ENCODE measurements at regions not wholly inside any gene's neighbourhood (a gene's known extent, or its start where the extent isn't known, plus 50 kb on each side); places are given as distances from the start of the nearest gene placed in this dataset.

DNA sequence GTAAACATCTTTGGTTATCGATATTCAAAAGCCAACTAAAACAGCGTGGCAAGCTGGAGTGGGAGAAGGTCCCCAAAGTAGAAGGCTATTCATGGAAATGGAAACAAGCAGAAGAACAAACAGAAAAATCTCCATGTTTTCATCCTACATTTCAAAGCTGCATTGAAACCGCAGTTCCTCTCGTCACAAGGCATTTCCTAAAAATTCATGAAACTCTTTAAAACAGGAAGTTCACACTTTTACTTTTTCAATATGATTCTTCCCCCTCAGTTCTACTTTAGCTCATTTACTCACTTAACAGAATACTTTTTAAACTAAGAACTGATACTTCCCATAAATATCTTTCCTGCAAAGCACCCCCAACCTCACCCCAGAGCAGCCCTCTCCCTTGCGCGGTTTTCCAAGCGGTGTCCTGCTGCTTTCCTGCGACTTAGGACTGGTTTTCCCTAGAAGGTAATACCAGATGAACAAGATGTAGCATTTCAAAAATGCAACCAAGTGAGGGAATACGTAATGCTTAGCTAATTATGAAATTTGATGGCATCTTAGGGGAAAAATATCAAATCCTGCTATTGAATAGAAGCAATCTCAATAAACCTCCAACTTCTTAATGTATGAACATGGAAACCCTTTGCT lies 228.3 kb upstream of the PKN2 start:
- H3K4me2 ChIP-seq (ENCODE audit: insufficient read depth, low read length, poor library complexity, severe bottlenecking), result no peak overlapping the region
- H3K27ac ChIP-seq (replicated peaks; ENCODE audit: low read length), result no peak overlapping the region
- no peak overlapping the region for H4K91ac ChIP-seq (ENCODE audit: low read depth, low read length, poor library complexity)
- no peak overlapping the region for H3K9ac ChIP-seq (ENCODE audit: low read depth, low read length, poor library complexity)
- no peak overlapping the region for H2BK5ac ChIP-seq (ENCODE audit: low read length)
- no peak overlapping the region for H3K4me3 ChIP-seq (ENCODE audit: low read length in 2 of 2)
- no peak overlapping the region for H4K8ac ChIP-seq (ENCODE audit: low read depth, low read length)
- DNase-seq (ENCODE audit: low spot score), result no peak
- H3K27me3 ChIP-seq (ENCODE audit: control insufficient read depth in 3 of 3, insufficient read depth in 3 of 3, low read depth in 1 of 3, low read length in 3 of 3), result peaks cover 0 to 24% (median 3%) of the 10 kb centered on the region in 3 experiments
- peak overlapping the region; percentile 3 for H2AFZ ChIP-seq (ENCODE audit: low read length)
- no peak overlapping the region for H3K18ac ChIP-seq (ENCODE audit: low read length)
- H3K14ac ChIP-seq (ENCODE audit: low read length), result no peak overlapping the region
- H3K36me3 ChIP-seq (replicated peaks in 1 of 2; ENCODE audit: control insufficient read depth in 2 of 2, insufficient read depth in 2 of 2, low read length in 2 of 2), result peaks cover 0 to 4% of the 10 kb centered on the region in 2 donors
- H2BK12ac ChIP-seq (ENCODE audit: low read length), result no peak overlapping the region
- H3K79me1 ChIP-seq (ENCODE audit: low read depth, low read length), result no peaks in the 10 kb centered on the region
- no peak overlapping the region for H3K23ac ChIP-seq (ENCODE audit: low read depth, low read length, poor library complexity)
- no peak overlapping the region for H2AK5ac ChIP-seq (ENCODE audit: low read depth, low read length)
- H2BK15ac ChIP-seq (ENCODE audit: low read length), result no peak overlapping the region
- no peak overlapping the region for H3K4ac ChIP-seq (ENCODE audit: low read length)
- no peak overlapping the region for H2BK120ac ChIP-seq (ENCODE audit: low read depth, low read length)
- H3K4me1 ChIP-seq (ENCODE audit: control insufficient read depth in 2 of 2, insufficient read depth in 1 of 2, low read depth in 1 of 2, low read length in 2 of 2), result peaks cover 0 to 3% of the 10 kb centered on the region in 2 donors
- H3K9me3 ChIP-seq (replicated peaks in 1 of 2; ENCODE audit: control insufficient read depth in 2 of 2, insufficient read depth in 1 of 2, low read depth in 1 of 2, low read length in 2 of 2), result peaks cover 0 to 4% of the 10 kb centered on the region in 2 donors
- WGBS, 2 donors (ENCODE audit: extremely low coverage in 2 of 2, insufficient read length in 2 of 2, insufficient replicate concordance in 1 of 2), result no CpG with 5 or more reads among the region's 9 CpGs

DNA sequence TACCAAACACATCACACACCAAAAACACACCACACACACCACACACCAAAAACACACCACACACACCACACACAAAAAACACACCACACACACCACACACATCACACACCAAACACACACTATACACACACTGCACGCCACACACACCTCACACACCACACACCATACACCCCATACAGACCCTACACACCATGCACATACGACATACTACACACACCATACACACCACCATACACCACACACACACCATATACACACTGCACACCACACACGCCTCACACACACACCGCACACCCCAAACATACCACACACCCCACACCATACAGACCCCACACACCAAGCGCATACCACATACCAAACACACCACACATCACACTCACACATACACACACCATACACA lies 226.9 kb upstream of the PKN2 start:
- Histone ChIP-seq H3K9ac (ENCODE audit: low read depth, low read length, poor library complexity) (peak overlapping the region; percentile 63), H4K91ac (ENCODE audit: low read depth, low read length, poor library complexity) (no peak overlapping the region), H3K4me1 (ENCODE audit: control insufficient read depth in 2 of 2, insufficient read depth in 1 of 2, low read depth in 1 of 2, low read length in 2 of 2) (peaks cover 0 to 3% of the 10 kb centered on the region in 2 donors), H3K18ac (ENCODE audit: low read length) (peak overlapping the region; percentile 21), H2BK120ac (ENCODE audit: low read depth, low read length) (peak overlapping the region; percentile 9), H3K4me2 (ENCODE audit: insufficient read depth, low read length, poor library complexity, severe bottlenecking) (no peak overlapping the region), H3K14ac (ENCODE audit: low read length) (peak overlapping the region; percentile 75), H3K27ac (replicated peaks; ENCODE audit: low read length) (no peak overlapping the region), H3K36me3 (replicated peaks in 1 of 2; ENCODE audit: control insufficient read depth in 2 of 2, insufficient read depth in 2 of 2, low read length in 2 of 2) (peaks cover 0 to 4% of the 10 kb centered on the region in 2 donors), H3K79me1 (ENCODE audit: low read depth, low read length) (no peaks in the 10 kb centered on the region), H2AFZ (ENCODE audit: low read length) (no peak overlapping the region), H2BK15ac (ENCODE audit: low read length) (no peak overlapping the region), H2BK5ac (ENCODE audit: low read length) (no peak overlapping the region), H3K27me3 (ENCODE audit: control insufficient read depth in 3 of 3, insufficient read depth in 3 of 3, low read depth in 1 of 3, low read length in 3 of 3) (peaks cover 0 to 38% (median 3%) of the 10 kb centered on the region in 3 experiments), H3K4me3 (ENCODE audit: low read length in 2 of 2) (peak overlapping the region in 1 of 2 donors; percentile 69), H3K9me3 (replicated peaks in 1 of 2; ENCODE audit: control insufficient read depth in 2 of 2, insufficient read depth in 1 of 2, low read depth in 1 of 2, low read length in 2 of 2) (peaks cover 0 to 4% of the 10 kb centered on the region in 2 donors), H2BK12ac (ENCODE audit: low read length) (no peak overlapping the region), H4K8ac (ENCODE audit: low read depth, low read length) (no peak overlapping the region), H3K4ac (ENCODE audit: low read length) (no peak overlapping the region), H3K23ac (ENCODE audit: low read depth, low read length, poor library complexity) (peak overlapping the region; percentile 29), H2AK5ac (ENCODE audit: low read depth, low read length) (no peak overlapping the region)
- 100% methylated on average over 1 to 5 of the region's 5 CpGs for WGBS, 2 donors (ENCODE audit: extremely low coverage in 2 of 2, insufficient read length in 2 of 2, insufficient replicate concordance in 1 of 2)
- DNase-seq (ENCODE audit: low spot score), result no peak

DNA sequence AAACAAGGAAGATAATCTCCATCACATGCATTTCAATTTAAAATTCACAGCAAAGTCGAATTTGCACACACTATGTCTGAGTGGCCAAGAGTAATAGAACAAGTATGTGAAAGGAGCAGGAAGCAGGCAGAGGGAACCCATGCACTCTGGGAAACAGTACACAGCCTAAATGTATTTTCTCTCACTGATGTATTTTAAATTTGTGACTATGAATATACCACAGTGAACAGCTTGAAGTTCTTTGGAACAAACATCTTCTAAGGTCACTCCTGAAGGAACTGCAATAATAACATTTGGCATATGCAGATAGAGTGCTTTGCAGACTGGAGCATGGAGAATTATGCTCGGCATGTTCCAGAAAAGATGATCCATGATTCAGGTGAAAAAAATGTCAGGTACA lies 223.1 kb upstream of the PKN2 start:
- Histone ChIP-seq H3K27ac (replicated peaks; ENCODE audit: low read length) (no peak overlapping the region), H2BK5ac (ENCODE audit: low read length) (no peak overlapping the region), H3K4me3 (ENCODE audit: low read length in 2 of 2) (no peak overlapping the region), H2BK15ac (ENCODE audit: low read length) (no peak overlapping the region), H3K23ac (ENCODE audit: low read depth, low read length, poor library complexity) (no peak overlapping the region), H3K36me3 (replicated peaks in 1 of 2; ENCODE audit: control insufficient read depth in 2 of 2, insufficient read depth in 2 of 2, low read length in 2 of 2) (peaks cover 0 to 4% of the 10 kb centered on the region in 2 donors), H2AK5ac (ENCODE audit: low read depth, low read length) (no peak overlapping the region), H3K18ac (ENCODE audit: low read length) (no peak overlapping the region), H2AFZ (ENCODE audit: low read length) (no peak overlapping the region), H3K14ac (ENCODE audit: low read length) (no peak overlapping the region), H2BK12ac (ENCODE audit: low read length) (no peak overlapping the region), H3K4ac (ENCODE audit: low read length) (no peak overlapping the region), H4K91ac (ENCODE audit: low read depth, low read length, poor library complexity) (no peak overlapping the region), H3K79me1 (ENCODE audit: low read depth, low read length) (no peaks in the 10 kb centered on the region), H4K8ac (ENCODE audit: low read depth, low read length) (no peak overlapping the region), H3K9me3 (replicated peaks in 1 of 2; ENCODE audit: control insufficient read depth in 2 of 2, insufficient read depth in 1 of 2, low read depth in 1 of 2, low read length in 2 of 2) (peaks cover 0 to 4% of the 10 kb centered on the region in 2 donors), H3K4me2 (ENCODE audit: insufficient read depth, low read length, poor library complexity, severe bottlenecking) (no peak overlapping the region), H3K9ac (ENCODE audit: low read depth, low read length, poor library complexity) (no peak overlapping the region), H3K27me3 (ENCODE audit: control insufficient read depth in 3 of 3, insufficient read depth in 3 of 3, low read depth in 1 of 3, low read length in 3 of 3) (peaks cover 0 to 50% (median 3%) of the 10 kb centered on the region in 3 experiments), H3K4me1 (ENCODE audit: control insufficient read depth in 2 of 2, insufficient read depth in 1 of 2, low read depth in 1 of 2, low read length in 2 of 2) (peaks cover 3 to 4% of the 10 kb centered on the region in 2 donors), H2BK120ac (ENCODE audit: low read depth, low read length) (no peak overlapping the region)
- DNase-seq (ENCODE audit: low spot score), result no peak
- WGBS, 2 donors (ENCODE audit: extremely low coverage in 2 of 2, insufficient read length in 2 of 2, insufficient replicate concordance in 1 of 2), result no CpG with 5 or more reads among the region's 2 CpGs

DNA sequence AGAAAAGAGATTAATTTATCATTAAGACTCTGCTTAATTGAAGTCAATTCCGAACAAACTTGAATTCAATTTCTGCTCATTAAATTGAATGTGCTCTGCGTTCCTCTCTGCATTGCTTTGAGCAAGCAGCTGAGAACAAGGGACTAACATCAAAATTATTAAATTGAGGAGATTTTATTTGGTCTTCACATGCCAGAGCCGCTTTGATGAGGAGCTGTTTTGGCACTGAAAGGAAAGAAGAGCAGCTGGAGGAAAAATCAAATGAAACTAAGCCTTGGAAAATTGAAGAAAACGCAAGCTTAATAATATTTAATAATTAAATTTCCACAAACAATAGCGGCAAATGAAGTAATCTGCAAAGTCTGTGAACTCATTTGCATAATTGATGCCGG lies 222.0 kb upstream of the PKN2 start:
- no peak for DNase-seq (ENCODE audit: low spot score)
- Histone ChIP-seq H3K23ac (ENCODE audit: low read depth, low read length, poor library complexity) (no peak overlapping the region), H3K27ac (replicated peaks; ENCODE audit: low read length) (no peak overlapping the region), H4K91ac (ENCODE audit: low read depth, low read length, poor library complexity) (no peak overlapping the region), H2AK5ac (ENCODE audit: low read depth, low read length) (no peak overlapping the region), H3K79me1 (ENCODE audit: low read depth, low read length) (no peaks in the 10 kb centered on the region), H2BK120ac (ENCODE audit: low read depth, low read length) (no peak overlapping the region), H3K9me3 (replicated peaks in 1 of 2; ENCODE audit: control insufficient read depth in 2 of 2, insufficient read depth in 1 of 2, low read depth in 1 of 2, low read length in 2 of 2) (peaks cover 0 to 5% of the 10 kb centered on the region in 2 donors), H2AFZ (ENCODE audit: low read length) (peak overlapping the region; percentile 98), H3K4me1 (ENCODE audit: control insufficient read depth in 2 of 2, insufficient read depth in 1 of 2, low read depth in 1 of 2, low read length in 2 of 2) (peaks cover 3 to 4% of the 10 kb centered on the region in 2 donors), H3K36me3 (replicated peaks in 1 of 2; ENCODE audit: control insufficient read depth in 2 of 2, insufficient read depth in 2 of 2, low read length in 2 of 2) (peaks cover 0 to 3% of the 10 kb centered on the region in 2 donors), H3K14ac (ENCODE audit: low read length) (no peak overlapping the region), H3K4ac (ENCODE audit: low read length) (no peak overlapping the region), H2BK5ac (ENCODE audit: low read length) (no peak overlapping the region), H3K9ac (ENCODE audit: low read depth, low read length, poor library complexity) (no peak overlapping the region), H4K8ac (ENCODE audit: low read depth, low read length) (no peak overlapping the region), H3K4me3 (ENCODE audit: low read length in 2 of 2) (peak overlapping the region in 1 of 2 donors; percentile 46), H2BK15ac (ENCODE audit: low read length) (no peak overlapping the region), H2BK12ac (ENCODE audit: low read length) (no peak overlapping the region), H3K27me3 (ENCODE audit: control insufficient read depth in 3 of 3, insufficient read depth in 3 of 3, low read depth in 1 of 3, low read length in 3 of 3) (peaks cover 0 to 50% (median 3%) of the 10 kb centered on the region in 3 experiments), H3K4me2 (ENCODE audit: insufficient read depth, low read length, poor library complexity, severe bottlenecking) (peak overlapping the region; percentile 78), H3K18ac (ENCODE audit: low read length) (no peak overlapping the region)
- WGBS, 2 donors (ENCODE audit: extremely low coverage in 2 of 2, insufficient read length in 2 of 2, insufficient replicate concordance in 1 of 2), result no CpG with 5 or more reads among the region's 6 CpGs
